HG02852 (cell line): ENCODE measurements at regions not wholly inside any gene's neighbourhood (a gene's known extent, or its start where the extent isn't known, plus 50 kb on each side); places are given as distances from the start of the nearest gene placed in this dataset.
"Not testable (repeated sequence)": the region's sequence is repeated elsewhere in the genome, so short reads cannot be mapped to it uniquely, and the experiment has no call there.

Source experiments
- ATAC-seq: cut with Tn5 transposase; IDR thresholded peaks from one replicate; pipeline ENCODE4 v1.9.1; 2021; ENCODE audit warnings: mild to moderate bottlenecking, moderate library complexity; ENCODE audit not compliant: unreplicated experiment

GRCh38 chr6:149233056-149233715 is 84.3 kb upstream of the TAB2 start:
- ATAC-seq, result no peak

- ATAC-seq, result no peak
Observed at GRCh38 chr6:149234051-149234962, 83.2 kb upstream of the TAB2 start.

- peak; percentile 89 for ATAC-seq
Observed at GRCh38 chr6:149235130-149235561, 82.4 kb upstream of the TAB2 start.

DNA sequence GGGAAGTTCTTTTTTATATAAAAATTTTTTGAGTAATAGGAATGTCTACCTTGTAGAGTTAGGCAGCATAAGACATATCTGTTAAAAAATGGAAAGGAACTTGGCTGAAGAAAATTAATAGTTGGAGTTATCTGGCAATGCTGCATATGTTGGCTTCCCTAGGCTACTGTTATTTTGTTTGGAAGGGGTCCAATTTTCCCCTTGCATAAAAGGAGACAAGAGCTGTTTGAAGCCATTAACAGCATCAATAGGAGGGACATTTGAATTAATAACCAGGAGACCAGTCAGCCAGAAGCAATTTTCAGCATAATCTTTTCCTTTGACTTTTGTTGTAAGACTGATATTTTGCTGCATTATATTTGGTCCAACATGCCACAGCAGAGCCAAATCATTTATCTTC is 80.9 kb upstream of the TAB2 start:
- ATAC-seq, result no peak

GRCh38 chr6:149237464-149237863 is 80.0 kb upstream of the TAB2 start:
- no peak for ATAC-seq

DNA sequence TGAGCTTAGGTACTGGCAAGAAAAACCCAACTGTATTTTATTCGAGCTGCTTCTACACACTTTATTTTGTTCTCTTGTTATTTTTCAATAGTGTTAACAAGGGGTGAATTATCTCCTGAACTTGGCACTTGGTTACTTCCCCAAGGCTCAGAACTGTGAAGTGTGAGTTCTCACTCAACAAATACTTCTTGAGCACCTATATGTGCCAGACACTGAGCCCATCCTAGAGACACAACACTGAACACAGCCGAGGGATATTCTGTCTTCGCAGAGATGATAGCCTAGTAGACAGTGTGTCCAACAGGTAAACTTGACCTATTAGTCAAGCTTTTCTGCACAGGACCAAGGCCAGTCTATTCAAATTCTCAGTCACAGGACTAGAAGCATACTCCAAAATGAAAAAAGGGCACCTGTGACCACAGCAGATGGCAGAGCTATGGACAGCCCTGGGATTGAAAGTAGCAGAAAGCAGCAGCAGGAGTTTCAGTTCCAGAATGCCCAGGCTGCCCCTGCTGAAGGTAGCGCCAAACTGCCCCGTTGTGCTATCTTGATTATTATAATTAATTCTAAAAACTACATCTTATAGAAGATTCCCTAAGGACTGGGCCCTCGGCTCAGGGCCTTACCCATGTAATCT is 77.8 kb upstream of the TAB2 start:
- ATAC-seq, result no peak

GRCh38 chr6:149242883-149243282 is 74.6 kb upstream of the TAB2 start:
- ATAC-seq, result no peak

DNA sequence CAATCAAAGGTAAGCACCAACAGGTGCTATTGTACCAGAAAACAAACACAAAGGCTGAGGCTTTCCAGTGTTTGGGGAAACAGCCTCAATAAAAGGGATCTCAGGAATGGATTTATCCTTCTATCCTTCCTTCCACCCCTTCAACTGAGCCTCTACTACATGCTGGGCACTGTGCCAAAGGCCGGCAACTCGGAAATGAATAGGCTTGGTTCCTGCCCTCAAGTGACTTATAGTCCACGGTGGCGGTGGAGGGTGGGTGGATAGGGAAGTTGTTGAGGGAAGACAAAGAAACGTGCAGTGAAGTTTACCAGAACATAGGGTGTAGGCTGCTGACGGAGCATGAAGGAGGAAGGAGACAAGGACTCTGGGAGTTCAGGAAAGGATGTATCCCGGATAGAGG is 73.4 kb upstream of the TAB2 start:
- no peak for ATAC-seq

GRCh38 chr6:149246691-149247384 is 70.7 kb upstream of the TAB2 start:
- ATAC-seq, result peak; percentile 96

DNA sequence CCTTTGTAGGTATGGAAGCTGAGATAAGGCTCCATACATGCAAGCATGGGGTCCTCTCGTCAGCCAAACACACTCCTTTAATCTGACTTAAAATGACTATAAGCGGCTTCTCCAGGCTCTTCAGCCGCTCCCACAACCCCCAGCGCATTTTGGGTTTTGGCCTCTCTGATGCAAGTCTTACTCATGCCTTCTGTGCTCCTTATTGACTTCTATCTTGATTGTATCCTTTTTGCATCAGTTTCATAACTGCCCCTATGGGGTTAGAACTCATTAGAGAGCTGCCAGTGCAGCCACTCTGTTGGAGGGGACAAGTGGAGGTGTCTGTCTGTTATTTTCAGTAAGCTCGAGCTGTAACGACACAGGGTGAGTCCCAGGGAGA is 70.1 kb upstream of the TAB2 start:
- ATAC-seq, result no peak

DNA sequence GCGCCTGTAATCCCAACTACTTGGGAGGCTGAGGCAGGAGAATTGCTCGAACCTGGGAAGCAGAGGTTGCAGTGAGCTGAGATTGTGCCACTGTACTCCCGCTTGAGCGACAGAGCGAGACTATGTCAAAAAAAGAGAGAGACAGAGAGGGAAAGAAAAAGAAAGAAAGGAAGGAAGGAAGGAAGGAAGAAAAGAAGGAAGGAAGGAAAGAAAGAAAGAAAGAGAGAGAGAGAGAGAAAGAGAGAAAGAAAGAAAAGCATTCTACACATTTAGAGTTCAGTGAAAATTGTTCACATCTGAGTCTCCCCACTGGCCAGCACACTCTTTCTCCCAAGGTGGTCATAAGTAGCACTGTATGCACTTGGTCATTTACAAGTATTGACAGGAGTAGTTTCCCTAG is 69.2 kb upstream of the TAB2 start:
- not testable (repeated sequence) for ATAC-seq

GRCh38 chr6:149248693-149249369 is 68.7 kb upstream of the TAB2 start:
- ATAC-seq, result no peak

GRCh38 chr6:149249370-149250357 is 67.8 kb upstream of the TAB2 start:
- ATAC-seq, result no peak

DNA sequence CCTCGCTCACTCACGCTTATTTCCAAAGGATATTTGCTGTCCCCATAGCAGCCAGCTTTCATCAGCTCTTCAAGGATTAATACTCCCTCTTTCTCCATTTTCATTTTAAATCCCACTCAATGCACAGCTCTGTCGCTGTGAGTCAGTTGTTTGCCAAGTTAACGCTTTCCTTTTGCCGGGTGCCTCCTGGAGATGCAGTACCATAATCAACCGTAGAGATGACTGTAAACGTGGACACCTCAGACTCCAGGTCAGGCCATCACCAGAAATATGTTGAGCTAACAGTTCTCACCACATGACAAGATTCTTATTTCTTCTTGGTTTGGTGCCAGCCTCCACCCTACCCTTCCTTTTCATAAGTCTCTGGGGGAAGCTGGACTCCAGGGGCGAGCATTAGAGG is 66.6 kb upstream of the TAB2 start:
- no peak for ATAC-seq

- no peak for ATAC-seq
Observed at GRCh38 chr6:149252622-149253021, 64.9 kb upstream of the TAB2 start.

DNA sequence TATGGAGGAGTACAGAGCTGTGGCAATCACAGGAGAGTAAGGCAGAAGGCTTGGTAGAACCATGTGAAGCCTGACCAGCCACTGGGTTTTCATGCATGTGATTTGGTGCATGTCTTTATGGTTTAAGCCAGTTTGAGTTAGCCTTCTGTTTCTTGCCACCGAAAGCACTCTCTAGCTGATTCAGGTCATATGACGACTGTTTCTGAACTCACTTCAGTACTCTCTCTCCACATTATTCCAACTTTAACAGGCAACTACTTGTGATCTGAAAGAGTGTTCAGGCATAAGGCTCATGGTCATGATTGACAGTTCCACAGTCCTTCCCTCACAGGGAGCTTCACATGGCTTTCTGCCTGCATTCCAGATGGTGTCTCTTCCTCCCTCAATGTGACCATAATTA is 63.3 kb upstream of the TAB2 start:
- no peak for ATAC-seq

GRCh38 chr6:149259753-149260152 is 57.8 kb upstream of the TAB2 start:
- no peak for ATAC-seq

DNA sequence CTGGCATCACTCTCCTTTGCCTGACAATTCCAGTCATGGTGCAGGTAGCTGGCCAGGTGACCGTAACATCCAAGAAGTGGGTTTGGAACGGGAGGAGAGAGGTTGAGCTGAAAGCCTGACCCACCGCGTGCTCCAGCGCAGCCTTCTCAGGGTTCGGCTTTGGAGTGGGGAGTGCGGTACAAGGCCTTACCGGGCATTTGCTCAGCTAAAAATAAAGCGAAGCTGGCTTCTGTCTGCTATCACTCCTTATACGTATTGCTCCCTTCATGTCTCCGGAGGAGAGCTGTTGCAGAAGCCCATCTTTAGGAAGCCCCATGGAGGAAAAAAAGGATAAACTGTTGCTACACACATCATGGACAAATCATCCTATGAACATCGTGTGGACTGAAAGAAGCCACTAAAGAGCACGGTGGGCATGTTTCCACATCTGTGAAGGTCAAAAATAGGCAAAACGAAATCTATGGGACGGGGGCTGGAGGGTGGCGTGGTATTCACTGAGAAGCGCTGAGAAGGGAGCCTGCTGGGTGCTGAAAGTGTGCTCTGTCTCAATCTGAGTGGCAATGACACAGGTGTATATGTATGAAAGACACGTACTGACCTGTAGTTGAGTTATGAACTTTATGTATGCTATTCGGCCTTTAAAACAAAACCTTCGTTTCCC is 57.2 kb upstream of the TAB2 start:
- no peak for ATAC-seq
